GM23248 (cell line): ENCODE measurements at regions not wholly inside any gene's neighbourhood (a gene's known extent, or its start where the extent isn't known, plus 50 kb on each side); places are given as distances from the start of the nearest gene placed in this dataset.

ENCODE experiments used
- EZH2 ChIP-seq: fragments of 200-600 bp; sonication (generic); IDR thresholded peaks from 2 replicates; pipeline ENCODE4 v1.6.1; 2018; ENCODE audit warnings: antibody characterized with exemption, mild to moderate bottlenecking; ENCODE audit not compliant: insufficient read depth, poor library complexity, severe bottlenecking
- EZH2phosphoT487 ChIP-seq: fragments of 200-600 bp; sonication (generic); IDR thresholded peaks from 2 replicates; pipeline ENCODE4 v1.6.1; 2018; ENCODE audit warnings: antibody characterized with exemption, moderate library complexity, mild to moderate bottlenecking, low read depth; ENCODE audit not compliant: insufficient read depth

GRCh38 chr4:111923786-111924185 lies 221.5 kb upstream of the FAM241A start:
- TF ChIP-seq EZH2 (no peak), EZH2phosphoT487 (0 out of 2 replicates have a peak, but pooled peaks have one; percentile 24)
